HUES6 (cell line): ENCODE measurements at regions not wholly inside any gene's neighbourhood (a gene's known extent, or its start where the extent isn't known, plus 50 kb on each side); places are given as distances from the start of the nearest gene placed in this dataset.

Experiments
- H3K27ac ChIP-seq: 2 replicates; pipeline ENCODE4 v1.7.0; 2013; ENCODE audit warnings: low read depth, mild to moderate bottlenecking, low read length, inconsistent platforms
- H3K27me3 ChIP-seq: 2 replicates; pipeline ENCODE4 v1.6.1; 2013; ENCODE audit warnings: low read length; ENCODE audit not compliant: control insufficient read depth, insufficient read depth
- H3K36me3 ChIP-seq: 2 replicates; pipeline ENCODE4 v1.6.1; 2013; ENCODE audit warnings: low read length; ENCODE audit not compliant: control insufficient read depth, insufficient read depth
- H3K4me1 ChIP-seq: 2 replicates; pipeline ENCODE4 v1.6.1; 2013; ENCODE audit warnings: low read length; ENCODE audit not compliant: control insufficient read depth, insufficient read depth
- H3K4me3 ChIP-seq: 2 replicates; pipeline ENCODE4 v1.5.1; 2013; ENCODE audit warnings: low read depth, low read length
- H3K9ac ChIP-seq: one replicate; pipeline ENCODE4 v1.6.1; 2013; ENCODE audit warnings: mild to moderate bottlenecking, low read length
- H3K9me3 ChIP-seq: 2 replicates; pipeline ENCODE4 v1.6.1; 2013; ENCODE audit warnings: low read depth, low read length; ENCODE audit not compliant: control insufficient read depth, insufficient read depth

DNA sequence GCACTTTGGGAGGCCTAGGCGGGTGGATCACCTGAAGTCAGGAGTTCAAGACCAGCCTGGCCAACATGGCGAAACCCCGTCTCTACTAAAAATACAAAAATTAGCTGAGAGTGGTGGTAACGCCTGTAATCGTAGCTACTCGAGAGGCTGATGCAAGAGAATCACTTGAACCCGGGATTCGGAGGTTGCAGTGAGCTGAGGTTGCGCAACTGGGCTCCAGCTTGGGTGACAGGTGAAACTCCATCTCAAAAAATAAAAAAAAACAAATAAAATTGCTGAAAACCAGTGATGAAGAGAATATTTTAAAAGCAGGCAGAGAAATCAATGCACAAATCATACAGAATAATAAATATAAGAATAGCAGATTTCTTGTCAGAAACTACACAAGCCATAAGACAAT lies 129.3 kb downstream of the SLIT2 start:
- Histone ChIP-seq H3K27ac (no peak overlapping the region), H3K4me1 (no peaks in the 10 kb centered on the region), H3K36me3 (no peaks in the 10 kb centered on the region), H3K9ac (no peak overlapping the region), H3K4me3 (no peak overlapping the region), H3K27me3 (no peaks in the 10 kb centered on the region), H3K9me3 (no peaks in the 10 kb centered on the region)

DNA sequence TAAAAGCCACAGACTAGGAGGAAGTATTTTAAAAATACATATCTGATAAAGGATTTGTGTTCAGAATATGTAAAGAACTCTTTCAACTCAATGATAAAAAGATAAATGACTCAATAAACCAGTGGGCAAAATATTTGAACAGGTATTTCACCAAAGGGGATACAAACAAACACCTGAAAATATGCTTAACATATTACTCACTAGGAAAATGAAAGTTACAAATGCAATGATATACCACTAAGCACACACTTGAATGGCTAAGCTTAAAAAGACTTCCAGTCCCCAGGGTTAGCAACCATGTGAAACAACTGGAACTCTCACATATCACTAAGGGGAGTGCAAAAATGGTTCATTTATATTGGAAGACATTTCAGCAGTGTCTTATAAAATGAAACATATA lies 131.6 kb downstream of the SLIT2 start:
- Histone ChIP-seq H3K27ac (no peak overlapping the region), H3K9me3 (no peaks in the 10 kb centered on the region), H3K9ac (no peak overlapping the region), H3K27me3 (no peaks in the 10 kb centered on the region), H3K4me3 (no peak overlapping the region), H3K4me1 (no peaks in the 10 kb centered on the region), H3K36me3 (no peaks in the 10 kb centered on the region)

DNA sequence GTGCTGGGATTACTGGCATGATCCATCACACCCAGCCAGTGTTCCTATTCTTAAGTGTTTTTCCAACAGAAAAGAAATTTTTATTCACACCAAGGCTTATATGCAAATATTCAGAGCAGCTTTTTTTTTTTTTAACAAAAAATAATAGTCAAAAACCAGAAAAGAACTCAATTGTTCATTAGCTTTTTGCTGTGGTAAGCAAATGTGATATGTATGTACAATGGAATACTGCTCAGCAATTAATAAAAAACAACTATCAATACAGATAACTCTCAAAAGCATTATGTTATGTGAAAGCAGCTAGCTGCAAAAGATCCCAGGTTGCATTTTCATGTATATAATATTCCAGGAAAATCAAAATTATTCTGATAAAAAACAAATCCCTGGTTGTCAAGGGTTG lies 132.3 kb downstream of the SLIT2 start:
- Histone ChIP-seq H3K36me3 (no peaks in the 10 kb centered on the region), H3K27me3 (no peaks in the 10 kb centered on the region), H3K27ac (no peak overlapping the region), H3K4me1 (no peaks in the 10 kb centered on the region), H3K4me3 (no peak overlapping the region), H3K9me3 (no peaks in the 10 kb centered on the region), H3K9ac (no peak overlapping the region)

DNA sequence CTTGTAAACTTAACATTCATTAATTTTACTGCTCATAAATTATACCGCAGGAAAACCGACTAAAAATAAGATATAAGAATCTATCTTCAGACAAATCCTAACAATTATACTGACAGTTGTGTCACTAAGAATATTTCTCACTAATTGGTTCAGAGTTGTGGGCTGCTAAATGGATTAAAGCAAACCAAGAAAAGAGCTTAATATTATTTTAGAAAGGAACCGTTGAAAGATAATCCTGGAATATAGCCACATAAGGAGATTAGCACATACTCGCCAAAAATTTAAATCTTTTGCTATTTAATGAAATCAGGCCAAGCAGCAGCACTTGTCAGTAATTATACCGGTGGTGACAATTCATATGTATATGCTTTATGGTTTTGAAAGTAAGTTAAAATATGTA lies 132.8 kb downstream of the SLIT2 start:
- H3K4me1 ChIP-seq, result no peaks in the 10 kb centered on the region
- no peak overlapping the region for H3K4me3 ChIP-seq

DNA sequence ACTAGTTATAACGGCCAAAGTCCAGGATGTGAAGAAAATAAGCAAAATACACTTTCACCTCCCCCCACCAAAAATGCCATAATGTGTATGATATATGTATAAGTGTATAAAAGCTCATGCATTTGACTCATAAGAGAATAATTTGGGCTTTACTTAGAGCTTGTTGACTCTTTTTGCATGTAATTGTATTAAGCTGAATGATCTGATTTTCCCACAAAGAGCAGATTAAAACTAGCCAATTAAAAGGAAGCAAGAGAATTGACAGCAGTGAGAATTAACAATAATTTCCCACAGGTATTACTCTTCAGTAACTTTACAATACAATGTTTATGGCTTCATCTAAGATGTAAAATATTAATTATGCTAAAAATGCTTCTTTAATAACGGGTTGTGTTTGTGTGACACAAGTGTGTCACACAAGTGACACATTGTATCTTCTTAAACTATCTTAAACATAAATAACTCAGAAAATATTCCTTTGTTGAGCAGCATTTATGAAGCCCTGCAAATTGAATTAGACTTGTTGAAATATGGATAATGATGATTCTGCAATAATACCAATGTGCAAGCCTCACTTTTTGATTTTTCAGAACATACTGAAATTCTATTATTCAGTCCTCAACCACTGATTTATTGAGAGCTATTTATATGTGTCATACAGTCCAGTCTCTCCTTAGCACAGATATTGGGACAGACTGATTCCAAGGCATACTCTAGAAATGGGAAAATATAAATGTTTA lies 134.5 kb downstream of the SLIT2 start:
- Histone ChIP-seq H3K27ac (no peak overlapping the region), H3K4me3 (no peak overlapping the region), H3K9ac (no peak overlapping the region), H3K27me3 (no peaks in the 10 kb centered on the region), H3K9me3 (no peaks in the 10 kb centered on the region), H3K4me1 (no peaks in the 10 kb centered on the region), H3K36me3 (no peaks in the 10 kb centered on the region)

More for the DNA sequence above, 132.8 kb downstream of the SLIT2 start:
- H3K9ac ChIP-seq, result no peak overlapping the region
- H3K9me3 ChIP-seq, result no peaks in the 10 kb centered on the region
- no peaks in the 10 kb centered on the region for H3K27me3 ChIP-seq
- H3K36me3 ChIP-seq, result no peaks in the 10 kb centered on the region
- no peak overlapping the region for H3K27ac ChIP-seq

DNA sequence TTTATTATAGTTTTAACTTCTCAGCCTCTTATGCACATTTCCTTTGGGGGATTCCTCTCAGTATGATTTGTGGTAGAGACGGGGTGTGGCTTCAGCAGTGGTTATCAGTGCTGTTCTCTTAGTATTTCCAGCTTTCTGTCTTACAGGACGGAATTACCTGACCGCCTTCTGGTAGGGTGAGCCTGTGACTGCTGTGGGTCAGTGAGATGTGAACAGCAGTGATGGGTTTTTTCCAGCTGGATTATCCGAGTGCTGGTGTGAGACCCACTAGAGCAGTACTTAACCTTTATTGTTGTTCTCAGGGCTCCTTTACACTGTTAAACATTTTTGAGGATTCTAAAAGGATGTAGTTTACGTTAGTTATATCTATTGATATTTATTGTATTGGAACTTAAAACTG lies 135.2 kb downstream of the SLIT2 start:
- Histone ChIP-seq H3K4me1 (no peaks in the 10 kb centered on the region), H3K27ac (no peak overlapping the region), H3K27me3 (no peaks in the 10 kb centered on the region), H3K36me3 (no peaks in the 10 kb centered on the region), H3K9ac (no peak overlapping the region), H3K4me3 (no peak overlapping the region), H3K9me3 (no peaks in the 10 kb centered on the region)

DNA sequence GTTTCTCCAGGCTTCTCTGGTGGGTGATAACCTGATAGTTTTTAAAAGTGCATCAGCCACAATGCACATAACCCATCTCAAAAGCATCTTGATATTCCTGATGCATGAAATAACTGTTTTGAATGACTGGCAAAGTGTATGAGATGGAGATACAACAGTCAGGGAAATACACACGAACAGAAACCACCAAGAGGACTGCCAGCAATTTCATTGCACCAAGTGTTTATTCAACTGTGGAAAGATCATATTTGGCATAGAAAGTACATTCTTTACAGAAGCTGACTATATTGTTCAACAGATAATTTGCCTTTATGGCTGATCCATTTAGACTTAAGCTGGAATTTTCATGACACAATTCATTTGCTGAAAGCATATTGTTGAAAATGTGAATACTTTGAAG lies 139.5 kb downstream of the SLIT2 start:
- Histone ChIP-seq H3K27ac (no peak overlapping the region), H3K36me3 (no peaks in the 10 kb centered on the region), H3K9me3 (no peaks in the 10 kb centered on the region), H3K4me3 (no peak overlapping the region), H3K9ac (no peak overlapping the region), H3K4me1 (no peaks in the 10 kb centered on the region), H3K27me3 (no peaks in the 10 kb centered on the region)

DNA sequence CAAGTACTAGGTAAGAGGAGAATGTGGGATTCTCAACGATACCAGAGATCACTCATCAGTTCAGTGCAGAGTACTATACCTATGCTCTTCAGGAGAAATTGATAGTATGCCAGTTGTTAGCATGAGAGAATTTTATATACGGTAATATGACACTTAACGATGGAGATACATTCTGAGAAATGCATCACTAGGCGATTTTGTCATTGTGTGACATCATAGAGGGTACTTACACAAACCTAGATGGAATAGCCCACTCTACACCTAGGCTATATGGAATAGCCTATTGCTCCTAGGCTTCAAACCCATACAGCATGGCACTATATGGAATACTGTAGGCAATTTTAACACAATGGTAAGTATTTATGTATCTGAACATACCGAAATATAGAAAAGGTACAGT lies 140.2 kb downstream of the SLIT2 start:
- no peaks in the 10 kb centered on the region for H3K36me3 ChIP-seq
- H3K9me3 ChIP-seq, result no peaks in the 10 kb centered on the region
- H3K4me3 ChIP-seq, result no peak overlapping the region
- no peaks in the 10 kb centered on the region for H3K27me3 ChIP-seq
- H3K9ac ChIP-seq, result no peak overlapping the region
- H3K27ac ChIP-seq, result no peak overlapping the region
- H3K4me1 ChIP-seq, result no peaks in the 10 kb centered on the region

DNA sequence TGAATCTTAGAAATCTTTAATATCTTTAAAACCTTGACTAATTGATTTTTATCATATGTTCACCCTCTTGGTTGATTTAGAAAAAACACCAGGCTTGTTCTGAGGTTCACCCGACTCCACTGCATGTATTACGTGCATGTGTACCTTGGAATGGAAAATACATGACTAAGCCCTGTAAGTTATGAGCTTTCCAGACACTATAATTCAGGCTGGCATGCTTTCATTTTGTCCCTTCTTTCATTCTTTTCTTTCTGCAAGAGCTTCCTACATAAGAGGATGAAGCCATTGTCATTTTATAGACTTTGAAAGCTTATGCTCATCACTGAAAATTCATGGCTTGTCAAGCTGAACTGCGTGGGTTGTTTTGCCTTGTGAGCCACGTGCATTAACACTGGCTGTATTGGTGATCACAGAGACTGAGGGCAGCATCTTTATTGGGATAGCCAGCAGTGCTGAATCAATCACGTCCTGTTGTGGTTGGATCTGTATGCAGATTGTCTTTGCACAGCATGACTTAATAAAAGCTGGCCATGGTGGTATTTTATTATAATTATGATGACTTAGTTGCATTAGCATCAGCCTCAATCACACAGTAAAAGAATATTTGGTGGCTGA lies 141.9 kb downstream of the SLIT2 start:
- H3K9me3 ChIP-seq, result no peaks in the 10 kb centered on the region
- no peak overlapping the region for H3K4me3 ChIP-seq
- no peaks in the 10 kb centered on the region for H3K36me3 ChIP-seq
- no peaks in the 10 kb centered on the region for H3K27me3 ChIP-seq
- H3K4me1 ChIP-seq, result no peaks in the 10 kb centered on the region
- H3K9ac ChIP-seq, result no peak overlapping the region
- no peak overlapping the region for H3K27ac ChIP-seq

DNA sequence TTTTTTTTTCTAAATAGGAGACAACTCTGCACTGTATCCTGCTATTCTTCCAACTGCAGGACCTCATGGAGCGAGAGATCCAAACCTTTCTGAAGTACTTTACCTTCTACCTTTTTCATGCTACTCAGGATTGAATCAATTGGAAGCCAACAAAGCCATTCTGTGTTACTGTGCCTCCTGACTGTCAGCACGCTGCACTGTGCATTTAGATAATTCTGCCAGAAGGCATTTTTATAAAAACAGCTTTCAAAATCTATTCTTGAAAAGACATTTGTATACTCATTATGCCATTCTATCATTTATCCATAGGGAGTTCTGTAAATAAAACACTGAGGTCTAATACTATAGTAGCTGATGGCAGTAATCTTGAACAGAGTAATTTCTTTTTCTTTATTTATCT lies 142.8 kb downstream of the SLIT2 start:
- Histone ChIP-seq H3K27me3 (no peaks in the 10 kb centered on the region), H3K4me1 (no peaks in the 10 kb centered on the region), H3K9me3 (no peaks in the 10 kb centered on the region), H3K27ac (no peak overlapping the region), H3K9ac (no peak overlapping the region), H3K36me3 (no peaks in the 10 kb centered on the region), H3K4me3 (no peak overlapping the region)

DNA sequence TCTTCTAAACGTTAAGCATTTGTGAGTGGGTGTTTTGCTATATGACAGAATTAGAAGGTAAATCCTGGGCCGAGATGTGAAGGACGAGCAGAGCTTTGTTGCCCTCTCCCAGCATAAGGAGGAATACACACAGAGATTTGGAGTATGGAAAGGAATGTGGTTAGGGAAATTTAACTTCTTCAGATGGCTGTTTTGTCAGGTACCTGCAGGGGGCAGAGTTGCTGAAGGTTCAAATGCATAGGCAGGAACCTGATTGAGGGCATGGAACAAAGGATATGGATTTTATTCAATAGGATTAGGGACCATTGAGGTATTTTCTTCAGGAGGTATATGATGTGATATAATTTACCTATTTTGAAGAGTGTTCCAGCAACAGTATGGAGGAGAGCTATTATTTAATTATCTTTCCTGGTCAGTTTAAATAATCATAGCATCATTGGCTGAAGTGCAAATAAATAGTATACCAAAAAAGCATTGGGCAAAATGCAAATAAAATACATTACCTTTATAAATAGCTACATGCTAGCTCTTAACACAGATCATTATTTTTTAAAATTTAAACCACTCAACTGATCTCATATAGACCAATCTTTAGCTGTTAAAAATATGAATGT lies 143.6 kb downstream of the SLIT2 start:
- Histone ChIP-seq H3K4me1 (no peaks in the 10 kb centered on the region), H3K27me3 (no peaks in the 10 kb centered on the region), H3K4me3 (no peak overlapping the region), H3K36me3 (no peaks in the 10 kb centered on the region), H3K27ac (no peak overlapping the region), H3K9me3 (no peaks in the 10 kb centered on the region), H3K9ac (no peak overlapping the region)
